ENCODE measurements at regions not wholly inside any gene's neighbourhood (a gene's known extent, or its start where the extent isn't known, plus 50 kb on each side); places are given as distances from the start of the nearest gene placed in this dataset.

GRCh38 chr21:29242201-29242600 lies 56.5 kb upstream of the BACH1 start:
- no peak for TF ChIP-seq CTCF (conservative IDR thresholded peaks at IDR 0.05; ENCODE audit: low read depth)
- no peak for DNase-seq (ENCODE audit: low spot score)
- ChIA-PET CTCF (interaction anchor here (0.7 kb wide), 1 partner anchor 19 kb away, joined by 4 read pairs; no protein-coding TSS in a partner anchor), POLR2A (ENCODE audit: low non-redundant PET) (no interaction called here)
- H3K27ac ChIP-seq = no peak overlapping the region

DNA sequence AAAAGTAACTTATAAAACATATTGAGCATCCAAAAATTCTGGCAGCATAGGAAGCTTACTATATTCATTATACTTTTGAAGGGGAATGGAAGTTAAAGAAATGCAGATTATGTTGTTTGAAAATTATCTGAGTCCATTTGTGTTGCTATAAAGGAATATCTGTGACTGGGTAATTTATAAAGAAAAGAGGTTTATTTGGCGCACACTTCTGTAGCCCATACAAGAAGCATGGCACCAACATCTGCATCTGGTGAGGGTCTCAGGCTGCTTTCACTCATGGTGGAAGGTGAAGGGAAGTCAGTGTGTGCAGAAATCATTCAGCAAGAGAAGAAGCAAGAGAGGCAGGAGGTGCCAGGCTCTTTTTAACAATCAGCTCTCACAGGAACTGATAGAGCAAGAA lies 55.5 kb upstream of the BACH1 start:
- ChIA-PET POLR2A (ENCODE audit: low non-redundant PET) (no interaction called here), CTCF (no interaction called here)
- no peak overlapping the region for H3K27ac ChIP-seq
- TF ChIP-seq CTCF (conservative IDR thresholded peaks at IDR 0.05; ENCODE audit: low read depth) = no peak
- DNase-seq (ENCODE audit: low spot score) = no peak

DNA sequence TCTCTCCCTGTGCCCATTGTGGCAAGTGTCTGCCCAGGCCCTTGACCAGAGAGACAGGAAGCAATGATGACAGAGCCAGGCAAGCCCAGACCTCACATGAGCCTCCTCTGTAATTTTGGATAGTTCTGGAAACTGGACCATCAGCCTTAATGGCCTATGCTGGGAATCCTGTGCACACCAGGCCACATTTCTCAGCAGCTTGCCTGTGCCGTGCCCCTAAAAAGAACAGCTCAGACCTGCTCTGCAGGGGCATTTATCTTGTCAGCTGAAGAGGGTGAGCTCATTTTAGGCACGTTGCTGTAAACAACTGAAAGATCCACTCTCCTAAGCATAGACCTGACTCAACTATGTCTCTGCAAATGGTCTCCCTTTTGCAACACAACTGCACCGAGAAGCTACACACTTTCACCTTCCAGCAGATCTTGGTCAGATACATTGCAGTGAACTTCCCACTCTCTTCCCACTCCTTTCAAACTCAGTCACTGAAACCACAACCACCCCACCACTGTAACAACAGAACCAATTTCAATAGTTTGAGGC lies 53.5 kb upstream of the BACH1 start:
- no peak for TF ChIP-seq CTCF (conservative IDR thresholded peaks at IDR 0.05; ENCODE audit: low read depth)
- ChIA-PET POLR2A (ENCODE audit: low non-redundant PET) (no interaction called here), CTCF (no interaction called here)
- no peak for DNase-seq (ENCODE audit: low spot score)
- no peak overlapping the region; the same call in 1 of the 2 replicates for H3K27ac ChIP-seq

GRCh38 chr21:29245863-29246262 lies 52.9 kb upstream of the BACH1 start:
- no peak for TF ChIP-seq CTCF (conservative IDR thresholded peaks at IDR 0.05; ENCODE audit: low read depth)
- H3K27ac ChIP-seq = no peak overlapping the region
- no peak for DNase-seq (ENCODE audit: low spot score)
- CTCF ChIA-PET = no interaction called here
- POLR2A ChIA-PET (ENCODE audit: low non-redundant PET) = no interaction called here

DNA sequence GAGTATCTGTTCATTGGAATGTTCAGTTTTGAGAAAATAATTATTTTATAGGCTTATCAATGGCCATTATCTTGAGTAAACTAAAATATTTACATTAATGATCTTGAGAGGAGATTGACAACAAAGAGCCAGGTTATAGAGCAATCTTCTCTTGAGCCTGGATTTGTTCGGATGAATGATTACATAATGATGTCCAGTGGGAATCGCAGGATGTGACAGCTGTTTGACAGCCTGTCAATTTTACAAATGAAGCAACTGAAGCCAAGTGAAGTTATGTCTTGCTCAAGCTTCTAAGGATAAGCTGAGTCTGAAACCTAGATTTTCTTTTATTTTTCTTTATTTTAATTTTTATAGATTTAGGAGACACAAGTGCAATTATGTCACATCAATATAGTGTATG lies 52.1 kb upstream of the BACH1 start:
- POLR2A ChIA-PET (ENCODE audit: low non-redundant PET) = no interaction called here
- no peak overlapping the region for H3K27ac ChIP-seq
- no peak for TF ChIP-seq CTCF (conservative IDR thresholded peaks at IDR 0.05; ENCODE audit: low read depth)
- CTCF ChIA-PET = no interaction called here
- DNase-seq (ENCODE audit: low spot score) = no peak

GRCh38 chr21:29248124-29248523 lies 50.6 kb upstream of the BACH1 start:
- DNase-seq (ENCODE audit: low spot score) = no peak
- ChIA-PET CTCF (no interaction called here), POLR2A (ENCODE audit: low non-redundant PET) (no interaction called here)
- H3K27ac ChIP-seq = no peak overlapping the region
- no peak for TF ChIP-seq CTCF (conservative IDR thresholded peaks at IDR 0.05; ENCODE audit: low read depth)
